M059J (cell line): ENCODE measurements at regions not wholly inside any gene's neighbourhood (a gene's known extent, or its start where the extent isn't known, plus 50 kb on each side); places are given as distances from the start of the nearest gene placed in this dataset.
"Not testable (repeated sequence)": the region's sequence is repeated elsewhere in the genome, so short reads cannot be mapped to it uniquely, and the experiment has no call there.

Experiments used
- DNase-seq: peaks from one replicate; pipeline ENCODE4 v3.0.0-alpha.2; 2012; ENCODE audit warnings: low read depth

GRCh38 chr17:71519285-71519684 lies 601.5 kb upstream of the SOX9 start:
- DNase-seq, result peak; percentile 65

- no peak for DNase-seq
Measured at GRCh38 chr17:71521724-71522123, 599.1 kb upstream of the SOX9 start.

- DNase-seq, result peak; percentile 77
Measured at GRCh38 chr17:71522383-71522782, 598.4 kb upstream of the SOX9 start.

GRCh38 chr17:71527311-71527710 lies 593.5 kb upstream of the SOX9 start:
- DNase-seq, result peak; percentile 78

GRCh38 chr17:71528210-71528609 lies 592.6 kb upstream of the SOX9 start:
- DNase-seq, result no peak

- DNase-seq, result peak; percentile 83
Measured at GRCh38 chr17:71530248-71530647, 590.6 kb upstream of the SOX9 start.

GRCh38 chr17:71535321-71535720 lies 585.5 kb upstream of the SOX9 start:
- DNase-seq, result no peak

- DNase-seq, result no peak
Measured at GRCh38 chr17:71546419-71546818, 574.4 kb upstream of the SOX9 start.

- DNase-seq, result no peak
Measured at GRCh38 chr17:71547904-71548303, 572.9 kb upstream of the SOX9 start.

- peak; percentile 86 for DNase-seq
Measured at GRCh38 chr17:71548540-71549190, 572.2 kb upstream of the SOX9 start.

- no peak for DNase-seq
Measured at GRCh38 chr17:71550675-71551074, 570.1 kb upstream of the SOX9 start.

- no peak for DNase-seq
Measured at GRCh38 chr17:71553381-71553780, 567.4 kb upstream of the SOX9 start.

- DNase-seq, result no peak
Measured at GRCh38 chr17:71558901-71559300, 561.9 kb upstream of the SOX9 start.

GRCh38 chr17:71572343-71572742 lies 548.5 kb upstream of the SOX9 start:
- no peak for DNase-seq

GRCh38 chr17:71578446-71578845 lies 542.4 kb upstream of the SOX9 start:
- DNase-seq, result no peak

- no peak for DNase-seq
Measured at GRCh38 chr17:71580220-71580619, 540.6 kb upstream of the SOX9 start.

GRCh38 chr17:71585540-71585939 lies 535.3 kb upstream of the SOX9 start:
- DNase-seq, result no peak

GRCh38 chr17:71592431-71592830 lies 528.4 kb upstream of the SOX9 start:
- DNase-seq, result no peak

- DNase-seq, result no peak
Measured at GRCh38 chr17:71593078-71593477, 527.7 kb upstream of the SOX9 start.

GRCh38 chr17:71599583-71599982 lies 521.2 kb upstream of the SOX9 start:
- not testable (repeated sequence) for DNase-seq

GRCh38 chr17:71600137-71600789 lies 520.6 kb upstream of the SOX9 start:
- no peak for DNase-seq

GRCh38 chr17:71601894-71602504 lies 518.8 kb upstream of the SOX9 start:
- DNase-seq, result peak; percentile 27

GRCh38 chr17:71613996-71614395 lies 506.8 kb upstream of the SOX9 start:
- no peak for DNase-seq
